Muscle layer of duodenum (tissue), 2 donors: ENCODE measurements at regions not wholly inside any gene's neighbourhood (a gene's known extent, or its start where the extent isn't known, plus 50 kb on each side); places are given as distances from the start of the nearest gene placed in this dataset.

Experiments used
- H3K27ac ChIP-seq: one replicate; pipeline ENCODE4 v1.7.0; 2013; ENCODE audit warnings: mild to moderate bottlenecking, low read length
- H3K27me3 ChIP-seq: one replicate; pipeline ENCODE4 v1.7.0; 2013; ENCODE audit warnings: low read depth, mild to moderate bottlenecking, control low read depth, low read length
- H3K36me3 ChIP-seq, 2 donors: one replicate each; pipeline ENCODE4 v1.7.0; 2013; ENCODE audit warnings: low read length in 2 of 2, control low read depth in 1 of 2, mild to moderate bottlenecking in 1 of 2; ENCODE audit not compliant: insufficient read depth in 2 of 2, control insufficient read depth in 1 of 2
- H3K4me1 ChIP-seq, 2 donors: one replicate each; pipeline ENCODE4 v1.7.0; 2013; ENCODE audit warnings: low read length in 2 of 2, mild to moderate bottlenecking in 2 of 2, control low read depth in 1 of 2, moderate library complexity in 1 of 2; ENCODE audit not compliant: insufficient read depth in 2 of 2, control insufficient read depth in 1 of 2
- H3K4me3 ChIP-seq, 2 donors: one replicate each; pipeline ENCODE4 v1.7.0; 2013; ENCODE audit warnings: low read length in 2 of 2, low read depth in 1 of 2, mild to moderate bottlenecking in 1 of 2
- H3K9me3 ChIP-seq, 2 donors: one replicate each; pipeline ENCODE4 v1.7.0; 2013; ENCODE audit warnings: low read length in 2 of 2, control low read depth in 1 of 2, mild to moderate bottlenecking in 1 of 2; ENCODE audit not compliant: control insufficient read depth in 1 of 2
- donor health status: healthy.

DNA sequence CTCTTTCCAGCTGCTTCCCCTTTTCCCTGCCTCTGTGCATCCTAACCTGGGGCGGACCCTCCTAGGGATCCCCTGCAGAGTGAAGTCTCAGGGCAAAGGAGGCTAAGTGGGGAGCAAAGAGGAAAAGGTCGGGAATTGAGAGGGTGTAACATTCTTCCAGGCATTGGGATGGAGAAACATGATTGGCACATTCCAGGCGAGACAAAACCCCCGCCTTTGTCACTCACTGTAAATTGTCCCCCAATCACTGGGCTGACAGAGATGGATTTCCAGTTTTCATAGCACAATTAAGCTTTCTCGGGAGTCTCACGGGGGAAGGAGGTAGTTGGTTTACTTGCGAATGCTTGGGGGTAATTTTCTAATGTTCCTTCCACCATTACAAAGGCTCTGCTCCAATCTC is 74.9 kb downstream of the MIAT start:
- Histone ChIP-seq H3K36me3 (peaks cover 0 to 12% of the 10 kb centered on the region in 2 donors), H3K4me1 (no peaks in the 10 kb centered on the region), H3K9me3 (no peaks in the 10 kb centered on the region), H3K27ac (no peak overlapping the region), H3K4me3 (no peak overlapping the region), H3K27me3 (no peaks in the 10 kb centered on the region)

DNA sequence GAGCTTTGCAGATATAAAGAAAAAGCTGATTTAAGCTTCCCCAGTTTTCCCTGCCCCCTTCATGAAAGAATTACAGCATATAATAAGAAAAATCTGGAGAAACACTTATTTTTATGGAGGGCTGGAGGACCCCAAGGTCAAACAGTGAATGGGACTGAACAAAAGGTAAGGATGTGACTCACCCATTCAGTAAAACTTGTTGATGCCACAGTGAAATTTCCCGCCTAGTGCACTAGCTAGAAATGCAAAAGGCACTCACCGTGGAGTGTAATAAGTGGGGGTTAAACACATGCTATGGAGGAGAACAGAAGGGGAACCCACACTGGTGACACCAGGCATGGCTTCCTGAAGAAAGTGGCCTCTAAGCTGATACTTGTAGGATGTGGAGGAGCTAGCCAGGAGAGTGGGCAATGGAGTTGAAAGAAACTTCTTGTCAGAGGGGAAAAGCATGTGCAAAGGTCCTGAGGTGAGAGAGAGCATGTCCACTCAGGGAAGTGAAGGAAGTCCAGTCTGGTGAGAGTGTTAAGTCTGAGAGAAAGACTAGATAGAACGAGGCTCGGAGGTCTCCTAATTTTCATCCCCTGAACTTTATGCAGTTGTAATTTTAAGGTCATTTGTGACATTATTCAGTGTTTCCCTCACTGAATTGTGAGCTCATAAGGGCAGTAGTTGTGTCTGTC is 77.1 kb downstream of the MIAT start:
- H3K27me3 ChIP-seq = no peaks in the 10 kb centered on the region
- no peaks in the 10 kb centered on the region for H3K36me3 ChIP-seq

DNA sequence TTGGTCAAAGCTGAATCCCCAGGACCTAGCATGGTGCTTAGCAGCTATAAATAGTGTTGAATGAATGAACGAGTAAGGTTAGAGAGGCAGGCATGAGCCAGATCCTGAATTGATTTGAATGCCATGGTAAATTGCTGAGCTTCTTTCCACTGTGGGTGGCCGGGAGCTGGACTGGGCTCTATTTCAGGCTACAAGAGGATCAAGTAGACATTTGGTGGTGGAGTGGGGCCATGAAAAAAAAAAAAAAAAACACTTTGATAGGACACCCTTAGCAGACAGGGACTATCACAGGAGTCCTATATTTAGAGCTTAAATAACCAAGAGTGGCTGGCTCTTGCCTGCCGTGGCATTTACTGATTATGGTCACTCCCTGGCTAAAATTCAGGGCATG is 77.6 kb downstream of the MIAT start:
- Histone ChIP-seq H3K4me1 (no peaks in the 10 kb centered on the region), H3K4me3 (no peak overlapping the region), H3K27ac (no peak overlapping the region), H3K27me3 (no peaks in the 10 kb centered on the region), H3K9me3 (no peaks in the 10 kb centered on the region), H3K36me3 (no peaks in the 10 kb centered on the region)

More for the DNA sequence above, 77.1 kb downstream of the MIAT start:
- Histone ChIP-seq H3K4me1 (no peaks in the 10 kb centered on the region), H3K9me3 (no peaks in the 10 kb centered on the region), H3K27ac (no peak overlapping the region), H3K4me3 (no peak overlapping the region)

DNA sequence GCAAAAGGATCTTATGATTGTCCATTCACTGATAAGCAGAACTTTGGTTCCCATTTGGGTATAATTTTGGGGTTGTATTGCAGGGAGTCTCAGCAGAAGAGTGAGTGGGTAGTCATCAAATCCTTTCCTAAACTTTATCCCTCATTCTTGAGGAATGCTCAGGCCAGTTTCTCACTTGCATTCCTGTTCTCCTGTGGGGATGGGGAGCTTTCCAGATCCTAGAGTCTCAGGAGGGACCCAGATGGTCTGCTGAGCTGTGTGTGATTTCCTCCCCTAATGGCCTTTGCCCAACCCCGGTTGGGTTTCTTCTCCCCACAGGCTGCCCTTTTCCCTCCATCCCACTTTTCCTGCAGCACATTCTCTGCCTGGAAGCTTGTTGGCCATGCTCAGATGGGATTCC is 79.9 kb downstream of the MIAT start:
- H3K27me3 ChIP-seq = no peaks in the 10 kb centered on the region
- no peaks in the 10 kb centered on the region for H3K36me3 ChIP-seq
- H3K9me3 ChIP-seq = no peaks in the 10 kb centered on the region
- H3K27ac ChIP-seq = no peak overlapping the region
- no peaks in the 10 kb centered on the region for H3K4me1 ChIP-seq
- no peak overlapping the region for H3K4me3 ChIP-seq

DNA sequence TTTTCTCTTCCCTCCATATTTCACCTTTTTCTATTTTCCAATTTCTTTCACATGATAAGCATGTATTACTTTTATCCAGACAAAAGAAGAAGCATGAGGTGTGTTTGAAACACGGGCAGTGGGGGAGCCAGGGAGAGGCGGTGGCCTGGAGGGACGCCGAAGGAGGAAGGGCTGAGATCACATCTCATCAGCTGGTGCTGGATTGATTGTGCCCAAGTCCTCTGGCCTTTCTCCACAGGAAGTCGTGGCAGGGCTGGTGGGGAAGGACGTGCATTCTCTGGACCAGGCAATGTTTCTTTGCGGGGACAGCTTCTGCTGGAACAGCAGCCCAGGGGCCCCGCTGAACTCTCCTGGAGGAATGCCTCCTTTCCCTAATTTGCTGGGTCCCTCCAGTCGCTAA is 82.9 kb downstream of the MIAT start:
- Histone ChIP-seq H3K4me3 (no peak overlapping the region), H3K27me3 (no peaks in the 10 kb centered on the region)

DNA sequence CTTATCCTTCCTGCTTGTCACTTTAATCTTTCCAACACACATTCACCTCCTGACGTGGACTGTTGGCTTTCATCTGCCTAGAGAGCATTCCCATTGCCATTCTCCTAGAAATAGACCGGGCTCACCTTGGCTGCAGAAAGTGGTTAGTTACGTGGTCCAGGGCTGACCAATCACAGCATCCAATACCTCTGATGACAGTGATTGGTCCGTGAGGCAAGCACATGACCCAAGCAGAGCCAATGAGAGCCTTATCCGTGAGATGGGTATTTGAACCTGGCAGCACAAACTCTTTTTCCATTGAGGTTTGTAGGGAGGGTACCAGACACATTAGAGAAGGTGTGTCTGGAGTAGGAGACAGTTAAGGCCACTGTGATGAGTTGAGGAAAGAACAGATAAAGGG is 85.8 kb downstream of the MIAT start:
- Histone ChIP-seq H3K4me1 (no peaks in the 10 kb centered on the region), H3K4me3 (no peak overlapping the region), H3K9me3 (no peaks in the 10 kb centered on the region), H3K27ac (no peak overlapping the region), H3K36me3 (no peaks in the 10 kb centered on the region), H3K27me3 (no peaks in the 10 kb centered on the region)

More for the DNA sequence above, 82.9 kb downstream of the MIAT start:
- no peaks in the 10 kb centered on the region for H3K36me3 ChIP-seq
- no peaks in the 10 kb centered on the region for H3K9me3 ChIP-seq
- H3K4me1 ChIP-seq = no peaks in the 10 kb centered on the region
- no peak overlapping the region for H3K27ac ChIP-seq

DNA sequence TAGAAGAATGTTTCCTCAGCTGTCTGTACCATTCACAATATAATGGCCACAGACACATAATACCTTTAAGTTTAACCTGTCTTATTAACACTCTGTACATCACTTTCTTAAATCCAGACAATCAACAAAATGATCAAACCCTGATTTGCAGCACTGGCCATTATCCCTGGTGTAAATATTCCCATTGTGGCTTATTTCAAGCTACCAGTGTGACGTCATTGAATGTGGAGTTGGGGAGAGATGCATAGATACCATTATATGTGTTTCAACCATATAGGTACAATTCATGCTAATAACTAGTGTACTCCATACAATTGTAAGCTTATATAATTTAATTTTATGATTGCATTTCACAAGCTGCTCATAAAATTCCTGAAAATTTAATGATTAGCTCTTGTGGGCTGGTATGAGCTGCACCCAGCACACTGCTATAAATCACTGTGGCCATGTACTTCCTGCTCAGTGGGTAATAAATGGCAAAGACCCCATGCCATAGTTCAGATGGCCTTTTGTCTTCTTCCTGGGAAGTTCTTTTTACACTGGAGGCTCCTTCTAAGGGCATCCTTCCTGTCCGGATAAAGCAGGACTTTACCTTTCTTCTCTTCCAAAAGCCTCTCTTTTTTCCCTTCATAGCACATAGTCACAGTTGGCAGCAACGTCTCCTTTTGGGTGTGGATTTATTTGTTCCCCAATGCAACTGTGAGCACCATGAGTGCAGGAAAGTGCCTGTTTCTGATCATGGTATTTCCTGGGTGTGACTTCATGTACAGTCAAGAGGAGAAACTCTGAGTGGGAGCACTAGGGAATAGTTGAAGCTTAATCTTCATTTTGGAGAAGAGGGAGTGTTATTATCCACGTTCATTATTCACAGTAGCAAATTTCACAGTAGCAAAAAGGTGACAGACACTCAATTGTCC is 87.8 kb downstream of the MIAT start:
- no peak overlapping the region for H3K27ac ChIP-seq
- no peaks in the 10 kb centered on the region for H3K36me3 ChIP-seq
- no peak overlapping the region for H3K4me3 ChIP-seq

DNA sequence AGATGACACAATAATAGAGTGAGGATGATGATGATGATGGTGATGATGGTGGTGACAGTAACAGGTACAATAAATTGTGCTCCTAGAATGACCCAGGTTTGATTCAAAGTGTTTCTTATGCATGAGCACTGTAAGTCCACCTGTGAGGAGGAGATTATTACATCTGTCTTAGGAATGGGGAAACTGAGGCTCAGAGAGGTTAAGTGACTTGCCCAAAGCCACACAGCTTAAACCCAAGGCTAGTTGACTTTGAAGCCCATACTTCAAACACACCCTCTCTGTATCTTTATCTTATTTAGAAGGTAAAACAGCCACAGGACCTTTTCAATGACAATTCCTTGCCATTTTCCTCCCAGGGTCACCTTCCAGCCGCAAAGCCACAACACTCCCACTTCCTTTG is 88.9 kb downstream of the MIAT start:
- Histone ChIP-seq H3K4me3 (no peak overlapping the region), H3K4me1 (peaks cover 0 to 5% of the 10 kb centered on the region in 2 donors), H3K36me3 (no peaks in the 10 kb centered on the region), H3K9me3 (no peaks in the 10 kb centered on the region), H3K27me3 (no peaks in the 10 kb centered on the region), H3K27ac (no peak overlapping the region)

More for the DNA sequence above, 87.8 kb downstream of the MIAT start:
- no peaks in the 10 kb centered on the region for H3K27me3 ChIP-seq
- H3K9me3 ChIP-seq = no peaks in the 10 kb centered on the region
- no peaks in the 10 kb centered on the region for H3K4me1 ChIP-seq

DNA sequence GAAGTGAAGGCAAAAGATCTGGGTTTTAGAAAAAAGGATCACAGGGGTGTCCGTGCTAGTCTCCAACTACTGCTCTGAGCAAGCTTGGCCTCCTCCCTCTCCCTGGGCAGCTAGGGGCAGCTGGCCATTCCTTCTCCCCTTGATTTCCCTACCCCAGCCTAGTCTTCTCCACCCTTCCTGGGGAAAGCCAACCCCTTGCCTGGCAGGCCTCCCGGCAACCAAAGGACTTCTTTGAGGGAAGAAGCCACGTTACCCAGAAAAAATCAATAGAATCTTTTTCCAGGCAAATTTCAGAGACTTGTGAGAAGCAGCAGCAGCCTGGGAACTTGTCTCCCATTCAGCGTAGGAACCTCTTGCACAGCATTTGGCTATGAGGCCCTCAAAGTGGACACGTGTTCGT is 91.5 kb downstream of the MIAT start:
- Histone ChIP-seq H3K27ac (no peak overlapping the region), H3K36me3 (no peaks in the 10 kb centered on the region), H3K4me3 (no peak overlapping the region), H3K4me1 (peaks cover 0 to 5% of the 10 kb centered on the region in 2 donors), H3K9me3 (no peaks in the 10 kb centered on the region), H3K27me3 (no peaks in the 10 kb centered on the region)

DNA sequence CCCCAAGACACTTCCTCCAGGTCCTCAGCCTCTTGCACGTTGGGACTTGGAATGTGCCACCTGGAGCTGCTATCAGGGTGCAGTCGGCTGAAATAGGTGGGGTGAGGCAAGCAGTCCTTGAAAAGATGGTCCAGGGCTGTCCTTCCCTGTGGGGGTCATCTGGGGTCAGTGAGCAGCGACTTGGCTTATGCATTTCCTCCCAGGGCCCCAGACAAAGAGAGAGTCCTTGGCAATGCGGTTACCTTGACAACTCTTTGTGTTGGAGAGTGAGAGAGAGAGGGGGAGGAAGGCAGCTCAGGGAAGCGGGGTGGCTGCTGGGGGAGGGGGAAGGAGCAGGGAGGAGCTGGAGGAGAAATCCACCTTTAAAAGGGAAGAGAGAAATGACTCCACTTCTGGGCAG is 93.8 kb downstream of the MIAT start:
- Histone ChIP-seq H3K9me3 (no peaks in the 10 kb centered on the region), H3K27ac (no peak overlapping the region), H3K27me3 (no peaks in the 10 kb centered on the region), H3K36me3 (no peaks in the 10 kb centered on the region), H3K4me1 (peaks cover 0 to 5% of the 10 kb centered on the region in 2 donors), H3K4me3 (no peak overlapping the region)

DNA sequence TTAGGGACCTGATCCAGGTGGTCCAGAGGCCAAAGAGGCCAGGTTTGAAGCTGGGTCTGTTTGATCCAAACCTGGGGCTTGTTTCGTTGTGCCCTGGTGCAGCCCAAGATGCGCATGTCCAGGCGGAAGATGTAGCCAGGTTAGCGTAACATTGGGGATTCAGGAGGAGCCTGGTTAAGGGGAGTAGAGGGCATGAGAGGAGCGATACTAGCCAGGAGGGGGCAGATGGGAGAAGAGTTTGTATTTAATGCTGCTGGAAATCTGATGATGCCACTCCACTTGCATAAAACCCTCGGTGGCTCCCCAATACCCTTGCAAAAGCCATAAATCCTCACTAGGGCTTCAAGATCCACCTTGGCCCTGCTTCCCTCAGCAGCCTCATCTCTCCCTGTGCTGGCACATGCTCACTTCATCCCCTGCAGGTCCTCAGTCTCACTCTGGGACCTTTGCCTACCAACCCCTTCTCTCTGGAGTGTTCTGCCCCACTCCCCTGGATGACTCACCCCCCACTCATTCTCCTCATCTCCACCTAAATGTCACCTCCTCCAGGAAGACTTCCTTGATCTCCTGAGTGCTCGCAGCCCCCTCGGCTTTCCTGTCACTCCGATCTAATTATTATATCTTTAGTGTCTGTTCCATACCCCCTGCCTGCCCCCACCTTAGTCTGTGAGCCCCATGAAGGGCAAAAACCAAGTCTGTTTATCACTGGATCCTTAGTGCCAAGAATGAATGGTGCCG is 95.9 kb downstream of the MIAT start:
- Histone ChIP-seq H3K4me3 (no peak overlapping the region), H3K9me3 (no peaks in the 10 kb centered on the region), H3K27me3 (no peaks in the 10 kb centered on the region), H3K36me3 (no peaks in the 10 kb centered on the region), H3K4me1 (peaks cover 0 to 5% of the 10 kb centered on the region in 2 donors), H3K27ac (no peak overlapping the region)
